Mucosa of rectum (tissue), 2 donors: ENCODE measurements at regions not wholly inside any gene's neighbourhood (a gene's known extent, or its start where the extent isn't known, plus 50 kb on each side); places are given as distances from the start of the nearest gene placed in this dataset.

Experiments used
- H3K27ac ChIP-seq, 2 donors: one replicate each; pipeline ENCODE4 v1.7.0; 2013; ENCODE audit warnings: inconsistent platforms in 2 of 2, low read depth in 2 of 2, low read length in 2 of 2
- H3K27me3 ChIP-seq, 2 donors: one replicate each; pipeline ENCODE4 v1.7.0; 2013; ENCODE audit warnings: low read length in 2 of 2; ENCODE audit not compliant: control insufficient read depth in 2 of 2, insufficient read depth in 2 of 2
- H3K36me3 ChIP-seq, 2 donors: one replicate each; pipeline ENCODE4 v1.7.0; 2013; ENCODE audit warnings: low read length in 2 of 2; ENCODE audit not compliant: control insufficient read depth in 2 of 2, insufficient read depth in 2 of 2
- H3K4me1 ChIP-seq, 2 donors: one replicate each; pipeline ENCODE4 v1.7.0; 2013; ENCODE audit warnings: low read length in 2 of 2, mild to moderate bottlenecking in 1 of 2; ENCODE audit not compliant: control insufficient read depth in 2 of 2, insufficient read depth in 2 of 2
- H3K4me3 ChIP-seq, 2 donors: one replicate each; pipeline ENCODE4 v1.7.0; 2013; ENCODE audit warnings: low read length in 2 of 2
- H3K9ac ChIP-seq, 2 donors: one replicate each; pipeline ENCODE4 v1.7.0; 2013; ENCODE audit warnings: low read length in 2 of 2, low read depth in 1 of 2, mild to moderate bottlenecking in 1 of 2
- H3K9me3 ChIP-seq, 2 donors: one replicate each; pipeline ENCODE4 v1.7.0; 2013; ENCODE audit warnings: low read length in 2 of 2; ENCODE audit not compliant: control insufficient read depth in 2 of 2
- donor health status: healthy.
- donor health status: Normal muscosa, but diverticular disease.

DNA sequence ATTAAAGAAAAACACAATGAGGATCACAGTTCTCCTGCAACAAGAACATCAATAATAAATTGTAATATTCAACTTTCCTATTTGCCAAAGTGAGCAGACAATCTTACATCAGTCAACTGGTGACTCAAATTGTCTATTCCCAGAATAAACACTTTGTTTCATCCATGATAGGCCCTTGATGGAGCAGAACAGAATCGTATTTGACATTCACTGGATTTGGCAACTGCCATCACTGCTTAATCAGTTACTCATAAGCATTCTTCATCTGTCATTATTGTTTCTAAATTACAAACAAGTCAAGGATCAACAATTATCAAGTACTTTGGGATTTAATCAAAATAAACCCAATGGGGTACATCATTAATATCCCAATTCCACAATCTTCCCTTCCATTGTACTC lies 398.4 kb downstream of the GABRG2 start:
- Histone ChIP-seq H3K4me1 (no peaks in the 10 kb centered on the region), H3K9me3 (no peaks in the 10 kb centered on the region), H3K9ac (no peak overlapping the region), H3K27me3 (no peaks in the 10 kb centered on the region), H3K4me3 (no peak overlapping the region), H3K27ac (no peak overlapping the region), H3K36me3 (no peaks in the 10 kb centered on the region)

DNA sequence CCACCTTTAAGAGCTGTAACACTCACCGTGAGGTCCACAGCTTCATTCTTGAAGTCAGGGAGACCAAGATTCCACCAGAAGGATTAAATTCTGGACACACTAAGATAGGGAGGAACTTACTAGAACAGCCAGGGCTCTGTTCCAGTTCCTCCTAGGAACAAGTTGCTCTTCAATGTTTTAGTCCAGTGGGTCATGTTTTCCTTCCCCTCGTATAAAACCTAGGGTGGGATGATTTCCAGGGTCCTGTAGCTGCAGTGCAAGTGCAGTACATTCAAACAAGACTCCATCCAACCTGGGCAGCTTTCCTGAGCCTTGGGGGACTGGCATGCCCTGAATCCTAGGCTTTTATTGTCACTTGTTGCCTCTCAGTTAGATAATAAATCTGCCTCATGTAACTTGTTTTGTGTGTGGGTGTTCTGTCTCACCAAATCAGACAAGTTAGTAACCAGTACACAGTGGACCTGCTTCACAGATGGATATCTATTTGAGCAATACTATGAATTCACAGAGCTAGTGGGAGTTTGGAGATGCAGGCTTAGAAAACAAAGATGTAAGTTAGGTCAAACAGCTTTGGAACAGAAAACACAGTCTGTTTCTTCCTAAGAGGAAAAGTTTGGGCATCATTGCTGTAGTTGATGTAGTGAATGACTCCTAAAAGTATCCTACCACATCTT lies 405.6 kb downstream of the GABRG2 start:
- H3K4me1 ChIP-seq, result no peaks in the 10 kb centered on the region
- no peak overlapping the region for H3K9ac ChIP-seq
- H3K27ac ChIP-seq, result no peak overlapping the region
- H3K27me3 ChIP-seq, result no peaks in the 10 kb centered on the region
- H3K9me3 ChIP-seq, result peaks cover 0 to 2% of the 10 kb centered on the region in 2 donors
- H3K36me3 ChIP-seq, result no peaks in the 10 kb centered on the region
- no peak overlapping the region for H3K4me3 ChIP-seq

- Histone ChIP-seq H3K4me1 (no peaks in the 10 kb centered on the region), H3K27me3 (no peaks in the 10 kb centered on the region), H3K36me3 (no peaks in the 10 kb centered on the region), H3K4me3 (no peak overlapping the region), H3K9me3 (peaks cover 0 to 2% of the 10 kb centered on the region in 2 donors), H3K27ac (no peak overlapping the region), H3K9ac (no peak overlapping the region)
These were observed 406.7 kb downstream of the GABRG2 start for GRCh38 chr5:162474239-162474638.

DNA sequence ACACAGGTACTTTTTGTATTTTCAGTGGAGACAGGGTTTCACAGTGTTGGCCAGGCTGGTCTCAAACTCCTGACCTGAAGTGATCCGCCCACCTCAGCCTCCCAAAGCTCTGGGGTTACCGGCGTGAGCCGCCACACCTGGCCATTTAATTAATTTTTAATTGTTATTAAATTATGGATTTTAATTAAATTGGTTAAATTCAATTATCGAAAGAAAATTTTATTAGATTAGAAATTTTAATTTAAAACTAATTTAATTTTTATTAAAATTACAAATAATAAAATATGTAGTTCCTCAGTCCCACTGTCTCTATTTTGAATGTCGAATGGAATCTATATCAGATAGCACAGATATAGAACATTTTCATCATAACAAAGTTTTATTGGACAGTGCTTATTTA lies 416.5 kb downstream of the GABRG2 start:
- Histone ChIP-seq H3K4me1 (no peaks in the 10 kb centered on the region), H3K36me3 (no peaks in the 10 kb centered on the region), H3K9ac (no peak overlapping the region), H3K9me3 (no peaks in the 10 kb centered on the region), H3K27ac (no peak overlapping the region), H3K27me3 (no peaks in the 10 kb centered on the region), H3K4me3 (no peak overlapping the region)

- Histone ChIP-seq H3K9ac (no peak overlapping the region), H3K4me3 (no peak overlapping the region), H3K4me1 (no peaks in the 10 kb centered on the region), H3K27me3 (no peaks in the 10 kb centered on the region), H3K36me3 (no peaks in the 10 kb centered on the region), H3K27ac (no peak overlapping the region), H3K9me3 (no peaks in the 10 kb centered on the region)
These were observed 417.4 kb downstream of the GABRG2 start for GRCh38 chr5:162484986-162485385.

DNA sequence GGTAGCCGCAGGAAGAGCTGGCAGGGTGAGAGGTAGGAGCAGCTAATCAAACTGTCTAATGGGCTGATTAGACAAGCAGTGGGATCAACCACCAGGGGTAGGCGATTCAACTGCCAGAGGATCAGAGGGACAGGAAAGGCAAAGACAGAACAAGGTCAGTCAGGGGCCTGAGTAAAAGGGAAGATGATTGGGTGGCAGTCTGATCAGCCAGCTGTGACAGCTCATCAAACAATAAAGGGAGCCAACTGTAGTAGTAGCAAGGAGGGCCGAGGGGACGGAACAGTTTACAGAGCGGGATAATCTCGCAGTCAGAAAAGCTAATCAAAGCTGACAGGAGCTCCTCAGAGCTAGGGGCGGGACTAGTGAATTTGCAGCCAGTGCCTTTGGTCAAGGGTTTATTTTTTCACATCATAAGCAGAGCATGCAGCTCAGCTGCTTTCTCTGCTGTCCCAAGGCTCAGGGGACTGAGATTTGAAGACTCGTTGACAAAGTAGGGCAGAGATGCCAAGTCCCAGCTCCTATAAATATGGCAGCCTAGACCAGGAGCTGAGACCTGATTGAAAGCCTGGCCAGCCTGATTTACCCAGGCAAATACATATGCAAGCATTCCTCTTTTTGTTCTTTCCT lies 418.2 kb downstream of the GABRG2 start:
- no peaks in the 10 kb centered on the region for H3K36me3 ChIP-seq
- H3K27ac ChIP-seq, result no peak overlapping the region
- no peaks in the 10 kb centered on the region for H3K9me3 ChIP-seq
- H3K4me3 ChIP-seq, result no peak overlapping the region
- no peak overlapping the region for H3K9ac ChIP-seq
- no peaks in the 10 kb centered on the region for H3K4me1 ChIP-seq
- H3K27me3 ChIP-seq, result no peaks in the 10 kb centered on the region

- H3K9ac ChIP-seq, result no peak overlapping the region
- H3K27me3 ChIP-seq, result no peaks in the 10 kb centered on the region
- H3K4me3 ChIP-seq, result no peak overlapping the region
- no peak overlapping the region for H3K27ac ChIP-seq
- no peaks in the 10 kb centered on the region for H3K9me3 ChIP-seq
- H3K4me1 ChIP-seq, result no peaks in the 10 kb centered on the region
- H3K36me3 ChIP-seq, result no peaks in the 10 kb centered on the region
These were observed 420.3 kb downstream of the GABRG2 start for GRCh38 chr5:162487528-162488525.

DNA sequence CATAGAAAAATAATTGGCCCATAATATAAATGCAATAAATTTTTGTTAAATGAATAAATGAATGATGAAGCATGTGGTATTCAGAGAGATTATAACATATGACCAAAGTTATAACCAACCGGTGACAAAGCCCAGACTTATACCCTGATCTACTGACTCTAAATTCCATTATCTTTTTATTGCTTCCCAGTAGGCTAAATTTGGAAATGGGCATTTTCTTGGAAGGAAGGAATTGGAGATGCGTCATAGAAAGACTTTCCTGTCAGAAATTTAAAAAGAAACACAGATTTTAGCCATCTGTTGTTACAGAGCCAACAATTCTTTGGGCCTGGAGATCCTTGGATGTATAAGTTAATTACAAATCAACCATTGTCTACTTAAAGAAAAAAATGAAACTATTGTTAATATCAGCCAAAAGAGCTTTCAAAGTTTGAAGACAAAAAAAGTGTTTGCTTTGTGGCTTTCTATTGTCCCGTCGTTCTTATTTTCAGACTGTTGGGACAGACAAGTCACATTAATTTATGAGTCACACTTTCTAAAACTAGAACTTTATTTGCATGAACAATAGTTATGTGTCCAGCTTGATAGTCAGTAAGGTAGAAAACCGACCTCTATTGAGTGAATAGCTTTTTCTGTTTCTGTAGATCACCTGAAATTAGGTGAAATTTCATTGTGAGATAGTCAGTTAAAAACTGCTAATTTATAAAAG lies 428.7 kb downstream of the GABRG2 start:
- Histone ChIP-seq H3K27ac (no peak overlapping the region), H3K9ac (no peak overlapping the region), H3K9me3 (no peaks in the 10 kb centered on the region), H3K4me3 (no peak overlapping the region), H3K36me3 (no peaks in the 10 kb centered on the region), H3K27me3 (no peaks in the 10 kb centered on the region), H3K4me1 (no peaks in the 10 kb centered on the region)

DNA sequence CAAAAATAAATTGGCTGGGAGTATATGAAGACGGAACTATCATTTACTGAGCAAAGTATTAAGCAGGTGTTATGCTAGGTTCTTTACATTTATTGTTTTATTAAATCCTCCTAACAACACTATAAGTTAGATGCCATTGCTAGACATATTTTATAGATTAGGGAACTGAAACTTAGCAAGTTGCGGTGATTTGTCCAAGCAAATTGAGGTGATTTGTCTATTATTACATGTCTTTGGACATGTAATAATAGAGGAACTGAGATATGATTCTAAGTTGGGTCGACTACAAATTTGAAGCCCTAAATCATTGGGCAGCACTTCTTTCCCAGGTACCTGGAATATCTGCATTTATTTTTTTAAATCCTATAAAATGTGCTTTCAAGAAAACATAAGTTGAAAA lies 429.9 kb downstream of the GABRG2 start:
- H3K27ac ChIP-seq, result no peak overlapping the region
- no peaks in the 10 kb centered on the region for H3K27me3 ChIP-seq
- H3K9me3 ChIP-seq, result no peaks in the 10 kb centered on the region
- no peaks in the 10 kb centered on the region for H3K36me3 ChIP-seq
- no peak overlapping the region for H3K9ac ChIP-seq
- H3K4me3 ChIP-seq, result no peak overlapping the region
- H3K4me1 ChIP-seq, result no peaks in the 10 kb centered on the region
